ENCODE measurements at regions not wholly inside any gene's neighbourhood (a gene's known extent, or its start where the extent isn't known, plus 50 kb on each side); places are given as distances from the start of the nearest gene placed in this dataset.

DNA sequence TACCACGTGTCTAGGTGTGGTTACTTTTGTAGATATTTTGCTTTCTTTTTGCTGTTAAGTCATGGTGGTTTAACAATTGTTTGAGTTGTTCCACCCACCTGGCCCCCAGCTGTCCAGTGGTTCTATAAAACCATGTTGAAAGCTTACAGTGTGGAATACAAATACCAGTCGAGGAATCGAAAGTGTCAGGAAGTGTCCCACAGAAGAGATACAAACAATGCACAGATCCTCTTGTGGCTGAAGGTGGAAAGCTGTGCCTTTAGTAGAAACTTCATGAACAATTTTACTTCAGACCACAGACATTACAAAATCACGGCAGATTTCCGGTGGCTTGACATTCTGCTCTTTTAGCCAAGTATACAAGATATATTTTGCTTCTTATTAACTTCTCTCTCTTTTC is 782.4 kb upstream of the SOX9 start:
- H3K27ac ChIP-seq: no peak overlapping the region
- no peaks in the 10 kb centered on the region for H3K4me1 ChIP-seq (ENCODE audit: insufficient read depth)
- TF ChIP-seq EP300 (IDR thresholded peaks at IDR 0.05): no peak
- TF ChIP-seq, protein P1, sequence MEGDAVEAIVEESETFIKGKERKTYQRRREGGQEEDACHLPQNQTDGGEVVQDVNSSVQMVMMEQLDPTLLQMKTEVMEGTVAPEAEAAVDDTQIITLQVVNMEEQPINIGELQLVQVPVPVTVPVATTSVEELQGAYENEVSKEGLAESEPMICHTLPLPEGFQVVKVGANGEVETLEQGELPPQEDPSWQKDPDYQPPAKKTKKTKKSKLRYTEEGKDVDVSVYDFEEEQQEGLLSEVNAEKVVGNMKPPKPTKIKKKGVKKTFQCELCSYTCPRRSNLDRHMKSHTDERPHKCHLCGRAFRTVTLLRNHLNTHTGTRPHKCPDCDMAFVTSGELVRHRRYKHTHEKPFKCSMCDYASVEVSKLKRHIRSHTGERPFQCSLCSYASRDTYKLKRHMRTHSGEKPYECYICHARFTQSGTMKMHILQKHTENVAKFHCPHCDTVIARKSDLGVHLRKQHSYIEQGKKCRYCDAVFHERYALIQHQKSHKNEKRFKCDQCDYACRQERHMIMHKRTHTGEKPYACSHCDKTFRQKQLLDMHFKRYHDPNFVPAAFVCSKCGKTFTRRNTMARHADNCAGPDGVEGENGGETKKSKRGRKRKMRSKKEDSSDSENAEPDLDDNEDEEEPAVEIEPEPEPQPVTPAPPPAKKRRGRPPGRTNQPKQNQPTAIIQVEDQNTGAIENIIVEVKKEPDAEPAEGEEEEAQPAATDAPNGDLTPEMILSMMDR (IDR thresholded peaks at IDR 0.05): no peak
- H3K36me3 ChIP-seq: no peaks in the 10 kb centered on the region
- no peaks in the 10 kb centered on the region for H3K9me3 ChIP-seq
- WGBS, 3 donors: 44 to 64% (median 55%) methylated on average over 5 of the region's 5 CpGs
- no peaks in the 10 kb centered on the region for H3K27me3 ChIP-seq
- no peak for DNase-seq
- no peak overlapping the region for H3K4me3 ChIP-seq
- intact Hi-C loops (cut with DNase I): no loop called here

DNA sequence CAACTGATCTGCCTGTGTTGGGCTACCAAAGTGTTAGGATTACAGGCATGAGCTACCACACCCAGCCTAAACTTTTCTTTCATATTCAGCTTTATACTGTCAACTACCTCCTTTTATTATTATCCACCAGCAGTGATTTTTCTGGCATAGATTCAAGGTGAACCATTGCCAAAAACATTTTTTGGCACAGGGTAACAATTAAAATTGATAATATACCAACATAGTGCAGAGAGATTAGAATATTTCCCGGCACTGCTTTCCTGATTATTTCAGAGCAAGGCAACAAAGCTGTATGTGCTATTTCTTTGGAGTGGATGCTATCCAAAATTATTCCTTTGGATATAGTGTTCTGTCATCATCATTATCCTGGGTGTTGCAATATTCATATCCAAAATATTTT is 781.6 kb upstream of the SOX9 start:
- 3 to 9% (median 5%) methylated on average over 1 of the region's 1 CpG for WGBS, 3 donors
- Histone ChIP-seq H3K9me3 (no peaks in the 10 kb centered on the region), H3K27ac (no peak overlapping the region)

GRCh38 chr17:71342737-71343136 is 778.1 kb upstream of the SOX9 start:
- H3K27ac ChIP-seq: no peak overlapping the region
- intact Hi-C loops (cut with DNase I): no loop called here
- 82 to 92% (median 84%) methylated on average over 1 of the region's 1 CpG for WGBS, 3 donors
- no peaks in the 10 kb centered on the region for H3K4me1 ChIP-seq (ENCODE audit: insufficient read depth)
- H3K9me3 ChIP-seq: no peaks in the 10 kb centered on the region
- H3K36me3 ChIP-seq: no peaks in the 10 kb centered on the region
- TF ChIP-seq, protein P1 (IDR thresholded peaks at IDR 0.05): no peak
- TF ChIP-seq POLR2A (IDR thresholded peaks at IDR 0.05) (no peak), EP300 (IDR thresholded peaks at IDR 0.05) (no peak)
- no peak for DNase-seq
- H3K4me3 ChIP-seq: no peak overlapping the region
- no peaks in the 10 kb centered on the region for H3K27me3 ChIP-seq

More for the DNA sequence above, 781.6 kb upstream of the SOX9 start:
- no peak for DNase-seq
- intact Hi-C loops (cut with DNase I): no loop called here
- no peaks in the 10 kb centered on the region for H3K4me1 ChIP-seq (ENCODE audit: insufficient read depth)
- H3K4me3 ChIP-seq: no peak overlapping the region
- no peaks in the 10 kb centered on the region for H3K27me3 ChIP-seq
- H3K36me3 ChIP-seq: no peaks in the 10 kb centered on the region
- TF ChIP-seq POLR2A (IDR thresholded peaks at IDR 0.05): no peak
- TF ChIP-seq, protein P1 (IDR thresholded peaks at IDR 0.05): no peak
- TF ChIP-seq EP300 (IDR thresholded peaks at IDR 0.05): no peak

DNA sequence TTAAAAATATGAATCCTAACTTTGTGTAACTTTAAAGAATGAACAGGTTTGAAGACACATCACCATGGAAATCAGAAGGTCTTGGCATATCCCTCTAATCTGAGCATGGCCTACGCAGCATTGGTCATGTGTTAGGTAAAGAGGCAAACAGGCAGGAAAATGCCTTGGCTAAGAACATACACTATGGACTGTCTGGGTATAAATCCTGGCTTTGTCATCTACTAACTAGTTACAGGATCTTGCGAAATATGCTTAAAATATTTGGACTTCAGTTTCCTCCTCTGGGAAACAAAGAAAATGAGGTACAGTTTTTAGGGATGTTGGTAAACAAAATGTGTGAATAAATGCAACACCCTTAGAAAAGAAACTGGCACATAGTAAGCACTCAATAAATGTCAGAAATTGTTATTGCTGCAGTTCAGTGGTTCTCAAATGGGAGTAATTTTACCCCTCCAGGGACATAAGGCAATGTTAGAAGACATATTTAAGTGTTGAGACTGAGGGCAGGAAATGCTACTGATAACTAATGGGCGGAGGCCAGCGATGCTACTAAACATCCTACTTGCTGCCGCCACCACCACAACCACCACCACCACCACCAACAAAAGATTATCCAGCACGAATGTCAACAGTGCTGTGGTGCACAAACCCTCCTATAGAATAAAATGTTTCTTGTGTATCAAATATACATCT is 770.8 kb upstream of the SOX9 start:
- Histone ChIP-seq H3K27me3 (no peaks in the 10 kb centered on the region), H3K9me3 (no peaks in the 10 kb centered on the region), H3K4me3 (no peak overlapping the region), H3K4me1 (ENCODE audit: insufficient read depth) (no peaks in the 10 kb centered on the region), H3K27ac (no peak overlapping the region), H3K36me3 (no peaks in the 10 kb centered on the region)
- intact Hi-C loops (cut with DNase I): no loop called here
- 83 to 86% (median 84%) methylated on average over 6 of the region's 6 CpGs for WGBS, 3 donors
- no peak for TF ChIP-seq EP300 (IDR thresholded peaks at IDR 0.05)
- TF ChIP-seq, protein P1 (IDR thresholded peaks at IDR 0.05): no peak
- TF ChIP-seq POLR2A (IDR thresholded peaks at IDR 0.05): no peak
- no peak for DNase-seq

All from ovary (tissue), 7 donors.